ENCODE measurements at regions not wholly inside any gene's neighbourhood (a gene's known extent, or its start where the extent isn't known, plus 50 kb on each side); places are given as distances from the start of the nearest gene placed in this dataset.
"Not testable (repeated sequence)": the region's sequence is repeated elsewhere in the genome, so short reads cannot be mapped to it uniquely, and the experiment has no call there.

DNA sequence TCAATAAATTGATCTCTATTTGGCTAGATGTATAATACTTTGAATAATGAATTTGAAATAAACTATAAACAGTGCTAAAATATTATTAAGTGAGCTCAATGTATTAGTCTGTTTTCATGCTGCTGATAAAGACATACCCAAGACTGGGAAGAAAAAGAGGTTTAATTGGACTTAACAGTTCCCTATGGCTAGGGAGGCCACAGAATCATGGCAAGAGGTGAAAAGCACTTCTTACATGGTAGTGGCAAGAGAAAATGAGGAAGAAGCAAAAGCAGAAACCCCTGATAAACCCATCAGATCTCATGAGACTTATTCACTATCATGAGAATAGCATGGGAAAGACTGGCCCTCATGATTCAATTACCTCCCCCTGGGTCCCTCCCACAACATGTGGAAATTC lies 2092.4 kb upstream of the ACO1 start:
- not testable (repeated sequence) for DNase-seq

- DNase-seq = no peak
These were observed 2091.2 kb upstream of the ACO1 start for GRCh38 chr9:30293231-30293630.

- DNase-seq = no peak
These were observed 2085.2 kb upstream of the ACO1 start for GRCh38 chr9:30299126-30299780.

DNA sequence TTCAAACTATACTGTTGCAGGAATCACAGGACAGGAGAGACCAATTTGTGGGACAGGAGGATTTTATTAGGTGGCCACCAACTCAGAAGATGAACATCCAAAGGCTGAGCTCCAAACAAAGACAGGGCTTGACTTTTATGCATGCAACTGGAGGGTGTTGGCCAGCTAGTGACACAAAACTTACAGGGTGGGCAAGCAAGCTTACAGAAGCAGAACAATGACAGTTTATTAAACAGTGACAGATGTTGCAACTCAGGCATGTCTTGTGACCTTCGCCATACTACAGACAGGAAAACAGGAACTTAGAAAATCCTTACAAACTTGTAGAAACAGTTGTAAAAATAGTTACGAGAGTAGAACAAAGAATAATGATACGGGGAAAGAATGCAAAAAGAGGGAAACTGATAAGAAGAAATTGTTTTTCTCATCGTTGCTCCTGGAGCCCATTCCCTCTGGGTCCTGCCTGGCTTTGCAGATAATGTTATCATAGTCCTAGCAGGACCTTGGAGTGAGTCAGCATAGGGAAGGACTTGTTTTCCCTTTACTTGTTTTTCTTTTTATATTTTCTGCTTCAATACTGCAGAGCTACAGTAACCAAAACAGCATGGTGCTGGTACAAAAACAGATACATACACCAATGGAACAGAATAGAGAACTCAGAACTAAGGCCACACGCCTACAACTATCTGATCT lies 2083.0 kb upstream of the ACO1 start:
- no peak for DNase-seq

- DNase-seq = no peak
These were observed 2073.7 kb upstream of the ACO1 start for GRCh38 chr9:30310711-30311110.

- DNase-seq = no peak
These were observed 2055.0 kb upstream of the ACO1 start for GRCh38 chr9:30329431-30329830.

DNA sequence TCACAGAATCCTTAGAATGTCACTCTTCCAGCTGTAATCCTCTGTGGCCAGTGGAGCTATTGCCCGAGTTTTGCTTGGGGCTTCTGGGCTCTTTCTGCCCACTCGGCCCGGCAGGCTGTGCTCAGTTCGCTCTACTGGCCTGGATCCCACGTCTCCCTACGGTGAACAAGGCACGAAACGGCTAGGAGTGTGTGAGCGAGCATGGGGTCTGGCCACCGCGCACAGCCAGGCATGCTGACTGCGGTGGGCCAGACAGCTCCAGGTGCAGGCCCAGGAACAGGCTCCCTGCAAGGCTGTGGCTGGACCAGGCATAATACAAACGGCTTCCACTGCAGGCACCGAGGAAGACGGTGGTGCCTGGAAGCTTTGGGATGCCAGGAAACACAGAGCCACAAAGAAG lies 2035.5 kb upstream of the ACO1 start:
- DNase-seq = no peak

DNA sequence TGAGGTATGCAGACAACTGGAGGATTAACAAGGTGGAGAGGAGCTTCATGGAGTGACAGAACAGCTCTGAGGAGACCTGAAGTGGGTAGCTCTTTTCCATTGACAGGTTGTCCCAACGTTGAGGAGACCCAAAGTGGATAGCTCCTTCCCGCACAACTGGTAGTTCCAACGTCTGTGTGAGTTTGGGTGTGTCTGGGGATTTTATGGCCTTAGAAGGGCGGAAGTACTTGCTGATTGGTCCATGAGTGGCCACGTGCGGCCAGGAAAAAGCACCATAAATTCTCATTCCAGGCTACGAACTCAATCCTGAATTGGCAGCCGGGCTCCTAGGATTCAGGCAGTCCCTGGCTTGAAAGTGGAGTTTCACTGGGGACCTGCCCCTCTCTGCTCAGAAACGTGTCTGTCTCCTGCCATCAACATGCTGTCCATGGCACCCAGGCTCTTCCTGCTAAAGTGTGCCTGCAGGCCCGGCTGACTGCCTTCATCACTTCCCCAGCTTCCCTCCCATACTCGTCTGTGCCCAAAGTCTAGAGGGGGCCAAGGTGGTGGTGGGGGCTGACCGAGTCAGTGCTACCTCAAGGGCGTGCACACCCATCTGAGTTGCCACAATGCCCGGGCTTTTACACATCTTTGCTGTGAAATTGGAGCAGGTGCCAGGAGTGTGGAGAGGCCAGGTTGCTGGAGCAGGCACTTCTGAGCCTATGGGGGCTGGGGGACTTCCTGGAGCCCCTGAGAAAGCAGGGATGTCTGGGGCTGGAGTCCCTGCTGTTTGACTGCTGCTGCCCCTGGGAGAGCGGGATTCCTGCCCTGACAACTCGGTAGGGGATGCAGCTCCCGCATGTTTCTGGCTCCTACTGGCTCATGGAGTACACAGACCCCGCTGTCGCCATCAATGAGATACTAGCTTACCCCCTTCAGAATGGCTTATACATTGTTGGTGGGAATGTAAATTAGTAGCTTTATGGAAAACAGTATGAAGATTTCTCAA lies 2034.6 kb upstream of the ACO1 start:
- no peak for DNase-seq

GRCh38 chr9:30356221-30356620 lies 2028.2 kb upstream of the ACO1 start:
- no peak for DNase-seq

DNA sequence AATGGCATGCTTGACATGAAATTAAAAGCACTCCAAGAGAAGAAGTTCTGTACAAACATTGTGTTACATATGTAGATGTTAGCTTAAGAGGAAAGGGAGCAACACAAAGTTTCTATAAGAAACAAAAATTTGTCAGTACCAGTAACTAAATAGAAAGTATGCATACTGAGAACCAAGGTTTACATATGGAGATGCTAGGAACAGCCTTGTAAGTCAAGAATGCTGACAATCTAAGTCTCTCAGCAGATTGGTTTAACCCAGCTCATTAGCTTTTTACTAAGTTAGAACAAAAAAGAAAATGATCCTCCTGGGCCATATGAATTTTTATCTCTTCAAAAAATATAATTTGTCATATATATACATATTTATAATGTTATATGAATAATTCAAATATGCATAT lies 2022.1 kb upstream of the ACO1 start:
- DNase-seq = no peak

DNA sequence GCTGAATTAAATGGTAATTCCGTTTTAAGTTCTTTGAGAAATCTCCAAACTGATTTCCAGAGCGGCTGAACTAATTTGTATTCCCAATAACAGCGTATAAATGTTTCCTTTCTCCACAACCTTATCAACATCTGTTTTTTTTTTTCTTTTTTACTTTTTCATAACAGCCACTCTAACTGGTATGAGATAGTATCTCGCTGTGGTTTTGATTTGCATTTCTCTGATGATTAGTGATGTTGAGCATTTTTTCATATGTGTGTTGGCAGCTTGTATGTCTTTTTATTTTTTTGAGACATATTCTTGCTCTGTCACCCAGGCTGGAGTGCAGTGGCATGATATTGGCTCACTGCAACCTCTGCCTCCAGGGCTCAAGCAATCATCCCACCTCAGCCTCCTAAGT lies 2018.3 kb upstream of the ACO1 start:
- not testable (repeated sequence) for DNase-seq

DNA sequence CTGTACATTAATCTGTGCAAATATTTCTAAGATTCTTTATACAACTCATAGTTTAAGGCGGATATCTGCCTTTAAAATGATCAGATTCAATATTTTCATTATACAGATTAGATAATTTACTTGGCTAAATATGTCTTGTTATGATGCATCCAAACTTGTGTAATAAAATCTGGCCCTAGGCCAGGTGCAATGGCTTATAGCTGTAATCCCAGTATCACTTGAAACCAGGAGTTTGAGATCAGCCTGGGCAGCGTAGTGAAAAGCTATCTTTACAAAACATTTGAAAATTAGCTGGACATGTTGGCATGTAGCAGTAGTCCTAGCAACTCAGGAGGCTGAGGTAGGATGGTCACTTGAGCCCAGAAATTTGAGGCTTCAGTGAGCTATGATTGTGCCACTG lies 2002.2 kb upstream of the ACO1 start:
- no peak for DNase-seq

GRCh38 chr9:30410273-30410672 lies 1974.2 kb upstream of the ACO1 start:
- no peak for DNase-seq

DNA sequence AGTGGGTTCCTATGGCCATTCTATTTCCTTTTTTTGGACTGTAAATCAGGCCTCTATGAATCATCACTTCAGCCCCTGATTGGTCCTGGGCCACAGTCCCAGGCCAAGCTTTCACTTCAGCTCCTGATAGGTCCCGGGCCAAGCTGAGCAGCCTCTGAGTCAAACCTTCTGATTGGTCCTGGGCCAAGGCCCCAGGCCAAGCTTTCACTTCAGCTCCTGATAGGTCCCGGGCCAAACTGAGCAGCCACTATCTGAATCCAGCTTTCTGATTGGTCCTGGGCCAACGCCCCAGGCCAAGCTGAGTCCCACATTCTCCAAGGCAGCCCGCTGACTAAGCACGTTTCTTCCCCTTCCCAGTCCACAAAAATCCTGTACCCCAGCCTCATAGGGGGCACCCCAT lies 1972.9 kb upstream of the ACO1 start:
- DNase-seq = no peak

DNA sequence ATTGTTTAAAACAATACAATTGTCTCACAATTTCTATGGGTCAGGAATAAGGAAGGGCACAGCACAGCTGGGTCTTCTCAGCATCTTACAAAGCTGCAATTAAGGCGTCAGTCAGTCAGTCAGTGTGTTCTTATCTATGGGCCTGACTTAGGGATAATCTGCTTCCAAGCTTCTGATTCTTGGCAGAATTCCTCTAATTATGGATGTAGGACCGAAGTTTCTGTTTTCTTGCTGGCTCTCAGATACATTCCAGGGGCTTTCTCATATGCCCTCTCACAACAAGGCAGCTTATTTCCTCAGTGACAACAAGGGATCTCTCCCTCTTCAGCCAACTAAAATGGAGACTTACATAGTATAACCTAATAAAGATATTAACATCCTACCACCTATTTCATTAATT lies 1925.3 kb upstream of the ACO1 start:
- DNase-seq = no peak

GRCh38 chr9:30476826-30477225 lies 1907.6 kb upstream of the ACO1 start:
- DNase-seq = no peak

DNA sequence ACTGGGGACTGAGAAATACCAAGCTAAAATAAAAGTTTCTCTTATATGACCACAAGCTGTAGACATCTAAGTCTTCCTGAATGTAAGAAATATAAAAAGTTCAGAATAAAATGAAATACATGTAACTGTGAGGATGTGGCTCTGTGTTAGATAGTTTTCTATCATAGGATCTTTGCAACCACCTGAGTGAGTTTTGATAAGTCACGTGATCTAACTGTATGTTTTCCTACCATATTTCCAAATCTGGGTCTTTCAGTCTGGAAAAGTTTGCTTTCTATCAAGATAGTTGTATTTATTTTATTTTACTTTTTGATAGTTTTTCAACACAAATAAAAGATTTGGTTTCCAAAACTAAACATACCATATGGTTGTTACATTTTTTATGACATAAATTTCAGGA lies 1905.8 kb upstream of the ACO1 start:
- no peak for DNase-seq

DNA sequence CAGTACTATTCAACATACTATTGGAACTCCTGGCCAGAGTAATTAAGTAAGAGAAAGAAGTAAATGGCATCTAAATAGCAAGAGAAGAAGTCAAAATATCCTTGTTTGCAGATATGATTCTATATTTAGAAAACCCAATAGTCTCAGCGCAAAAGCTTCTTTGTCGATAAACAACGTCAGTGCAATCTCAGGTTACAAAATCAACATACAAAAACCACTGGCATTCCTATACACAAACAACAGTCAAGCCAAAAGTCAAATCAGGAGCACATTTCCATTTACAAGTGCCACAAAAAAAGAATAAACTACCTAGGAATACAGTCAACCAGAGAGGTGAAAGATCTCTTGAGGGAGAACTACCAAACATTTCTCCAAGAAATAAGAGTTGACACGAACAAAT lies 1901.9 kb upstream of the ACO1 start:
- DNase-seq = no peak

DNA sequence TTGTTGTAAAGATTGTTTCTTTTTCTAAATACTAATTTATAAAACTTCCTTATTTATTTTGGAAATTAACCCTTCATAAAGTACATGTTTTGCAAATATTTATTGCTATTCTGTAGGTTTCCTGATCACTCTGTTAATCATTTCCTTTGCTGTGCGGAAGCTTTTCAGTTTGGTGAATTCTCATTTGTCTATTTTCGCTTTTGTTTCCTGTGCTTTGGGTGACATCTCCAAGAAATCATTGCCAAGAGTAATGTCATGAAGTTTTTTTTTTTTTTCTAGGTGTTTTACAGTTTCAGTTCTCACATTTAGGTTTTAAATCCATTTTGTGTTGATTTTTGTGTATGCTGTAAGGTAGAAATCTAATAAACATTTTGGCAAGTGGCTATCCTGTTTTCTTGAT lies 1899.8 kb upstream of the ACO1 start:
- no peak for DNase-seq

- DNase-seq = no peak
These were observed 1879.9 kb upstream of the ACO1 start for GRCh38 chr9:30504502-30504905.

- no peak for DNase-seq
These were observed 1879.1 kb upstream of the ACO1 start for GRCh38 chr9:30505311-30505710.

DNA sequence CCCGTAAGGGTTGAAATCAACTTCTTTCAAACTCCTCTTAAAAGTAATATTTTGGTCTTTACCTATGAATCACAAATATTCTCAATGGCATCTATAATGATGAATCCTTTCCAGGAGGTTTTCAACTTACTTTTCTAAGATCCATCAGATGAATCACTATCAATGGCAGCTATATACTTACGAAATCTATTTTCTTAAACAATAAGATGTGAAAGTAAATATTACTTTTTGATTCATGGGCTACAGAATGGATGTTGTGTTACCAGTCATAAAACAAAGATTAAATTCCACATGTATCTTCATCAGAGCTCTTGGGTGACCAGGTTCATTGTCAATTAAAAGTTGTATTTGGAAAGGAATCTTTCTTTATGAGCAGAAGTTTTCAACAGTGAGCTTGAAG lies 1877.7 kb upstream of the ACO1 start:
- no peak for DNase-seq

DNA sequence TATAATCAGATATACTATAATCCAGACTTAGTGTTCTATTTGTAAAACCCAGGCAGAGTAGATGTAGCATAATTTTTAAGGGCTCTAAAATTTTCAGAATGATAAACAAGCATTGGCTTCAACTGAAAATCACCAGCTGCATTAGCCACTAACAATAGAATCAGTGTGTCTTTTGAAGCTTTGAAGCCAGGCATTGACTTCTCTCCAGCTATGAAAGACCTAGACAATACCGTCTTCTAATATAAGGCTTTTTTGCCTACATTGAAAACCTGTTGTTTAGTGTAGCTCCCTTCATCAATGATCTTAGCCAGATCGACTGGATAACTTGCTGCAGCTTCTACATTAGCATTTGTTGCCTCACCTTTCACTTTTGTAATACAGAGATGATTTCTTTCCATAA lies 1877.3 kb upstream of the ACO1 start:
- no peak for DNase-seq

DNA sequence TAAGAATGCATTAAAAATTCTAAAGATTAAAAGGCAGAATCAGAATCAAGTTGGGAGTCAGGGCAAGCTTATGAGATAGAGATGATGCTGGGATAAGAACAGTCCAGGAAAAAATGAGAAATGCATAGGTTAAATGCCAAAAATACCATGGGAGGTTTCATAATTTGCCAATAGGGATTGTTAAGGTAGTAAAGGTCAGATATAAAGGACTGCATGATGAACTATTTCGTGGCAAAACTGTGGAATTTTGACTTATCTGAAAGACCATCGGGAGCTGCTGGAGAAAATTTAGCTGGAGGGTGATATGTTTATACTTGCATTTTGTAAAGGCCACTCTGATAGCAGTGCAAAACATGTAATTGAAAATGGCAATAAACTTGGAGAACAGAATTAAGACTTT lies 1872.8 kb upstream of the ACO1 start:
- DNase-seq = no peak

All from NCI-H2107 (cell line).